ENCODE measurements at regions not wholly inside any gene's neighbourhood (a gene's known extent, or its start where the extent isn't known, plus 50 kb on each side); places are given as distances from the start of the nearest gene placed in this dataset.
A peak's percentile ranks its signal among the peaks of the same experiment; 100 is the strongest.

GRCh38 chr7:121562259-121562658 lies 166.2 kb upstream of the FAM3C start:
- POLR2A ChIA-PET, result no interaction called here
- Mint-ChIP-seq H3K4me1 (ENCODE audit: insufficient read depth, unreplicated experiment) (no peaks in the 10 kb centered on the region), H3K9me3 (ENCODE audit: unreplicated experiment) (no peaks in the 10 kb centered on the region), H3K4me3 (ENCODE audit: unreplicated experiment) (no peak overlapping the region), H3K36me3 (ENCODE audit: insufficient read depth, unreplicated experiment) (no peaks in the 10 kb centered on the region), H3K27me3 (ENCODE audit: insufficient read depth, unreplicated experiment) (no peaks in the 10 kb centered on the region), H3K27ac (ENCODE audit: low read depth, unreplicated experiment) (no peak overlapping the region)
- TF ChIP-seq, protein P1, sequence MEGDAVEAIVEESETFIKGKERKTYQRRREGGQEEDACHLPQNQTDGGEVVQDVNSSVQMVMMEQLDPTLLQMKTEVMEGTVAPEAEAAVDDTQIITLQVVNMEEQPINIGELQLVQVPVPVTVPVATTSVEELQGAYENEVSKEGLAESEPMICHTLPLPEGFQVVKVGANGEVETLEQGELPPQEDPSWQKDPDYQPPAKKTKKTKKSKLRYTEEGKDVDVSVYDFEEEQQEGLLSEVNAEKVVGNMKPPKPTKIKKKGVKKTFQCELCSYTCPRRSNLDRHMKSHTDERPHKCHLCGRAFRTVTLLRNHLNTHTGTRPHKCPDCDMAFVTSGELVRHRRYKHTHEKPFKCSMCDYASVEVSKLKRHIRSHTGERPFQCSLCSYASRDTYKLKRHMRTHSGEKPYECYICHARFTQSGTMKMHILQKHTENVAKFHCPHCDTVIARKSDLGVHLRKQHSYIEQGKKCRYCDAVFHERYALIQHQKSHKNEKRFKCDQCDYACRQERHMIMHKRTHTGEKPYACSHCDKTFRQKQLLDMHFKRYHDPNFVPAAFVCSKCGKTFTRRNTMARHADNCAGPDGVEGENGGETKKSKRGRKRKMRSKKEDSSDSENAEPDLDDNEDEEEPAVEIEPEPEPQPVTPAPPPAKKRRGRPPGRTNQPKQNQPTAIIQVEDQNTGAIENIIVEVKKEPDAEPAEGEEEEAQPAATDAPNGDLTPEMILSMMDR (IDR thresholded peaks at IDR 0.05; ENCODE audit: unreplicated experiment), result no peak
- no peak for DNase-seq (ENCODE audit: unreplicated experiment)
- intact Hi-C loops (cut with micrococcal nuclease), result no loop called here
- CTCF ChIA-PET, result no interaction called here
- BruUV-seq (replicated peaks), result no TSS peak

GRCh38 chr7:121561717-121562116 lies 165.6 kb upstream of the FAM3C start:
- TF ChIP-seq, protein P1 (IDR thresholded peaks at IDR 0.05; ENCODE audit: unreplicated experiment), result no peak
- ChIA-PET POLR2A (no interaction called here), CTCF (interaction anchor here (0.6 to 1.5 kb wide), 3 partner anchors 261 to 435 kb away, joined by 3 to 5 read pairs (median 3); no protein-coding TSS in a partner anchor)
- peak; percentile 21 for DNase-seq (ENCODE audit: unreplicated experiment)
- BruUV-seq (replicated peaks), result no TSS peak
- Mint-ChIP-seq H3K4me3 (ENCODE audit: unreplicated experiment) (no peak overlapping the region), H3K36me3 (ENCODE audit: insufficient read depth, unreplicated experiment) (no peaks in the 10 kb centered on the region), H3K27ac (ENCODE audit: low read depth, unreplicated experiment) (no peak overlapping the region), H3K27me3 (ENCODE audit: insufficient read depth, unreplicated experiment) (no peaks in the 10 kb centered on the region), H3K9me3 (ENCODE audit: unreplicated experiment) (no peaks in the 10 kb centered on the region), H3K4me1 (ENCODE audit: insufficient read depth, unreplicated experiment) (no peaks in the 10 kb centered on the region)
- intact Hi-C loops (cut with micrococcal nuclease), result no loop called here

- H3K27ac Mint-ChIP-seq (ENCODE audit: low read depth, unreplicated experiment), result no peak overlapping the region
- ChIA-PET POLR2A (interaction anchor here (0.6 kb wide), 2 partner anchors 40 to 257 kb away, joined by 3 to 4 read pairs; no protein-coding TSS in a partner anchor), CTCF (interaction anchor here (0.6 to 3.0 kb wide), 8 partner anchors 9 to 436 kb away, joined by 3 to 14 read pairs (median 4); no protein-coding TSS in a partner anchor)
- intact Hi-C loops (cut with micrococcal nuclease), result no loop called here
- no peaks in the 10 kb centered on the region for H3K4me1 Mint-ChIP-seq (ENCODE audit: insufficient read depth, unreplicated experiment)
- BruUV-seq (replicated peaks), result no TSS peak
- H3K4me3 Mint-ChIP-seq (ENCODE audit: unreplicated experiment), result no peak overlapping the region
- H3K9me3 Mint-ChIP-seq (ENCODE audit: unreplicated experiment), result no peaks in the 10 kb centered on the region
- H3K36me3 Mint-ChIP-seq (ENCODE audit: insufficient read depth, unreplicated experiment), result no peaks in the 10 kb centered on the region
- DNase-seq (ENCODE audit: unreplicated experiment), result no peak
- TF ChIP-seq, protein P1 (IDR thresholded peaks at IDR 0.05; ENCODE audit: unreplicated experiment), result no peak
- H3K27me3 Mint-ChIP-seq (ENCODE audit: insufficient read depth, unreplicated experiment), result no peaks in the 10 kb centered on the region
These were observed 164.3 kb upstream of the FAM3C start for GRCh38 chr7:121560267-121560990.

- H3K4me3 Mint-ChIP-seq (ENCODE audit: unreplicated experiment), result no peak overlapping the region
- H3K9me3 Mint-ChIP-seq (ENCODE audit: unreplicated experiment), result no peaks in the 10 kb centered on the region
- no peak overlapping the region for H3K27ac Mint-ChIP-seq (ENCODE audit: low read depth, unreplicated experiment)
- CTCF ChIA-PET, result interaction anchor here (0.7 to 3.0 kb wide), 6 partner anchors 18 to 511 kb away, joined by 3 to 14 read pairs (median 4); no protein-coding TSS in a partner anchor
- no peaks in the 10 kb centered on the region for H3K27me3 Mint-ChIP-seq (ENCODE audit: insufficient read depth, unreplicated experiment)
- POLR2A ChIA-PET, result no interaction called here
- TF ChIP-seq, protein P1 (IDR thresholded peaks at IDR 0.05; ENCODE audit: unreplicated experiment), result no peak
- no peaks in the 10 kb centered on the region for H3K4me1 Mint-ChIP-seq (ENCODE audit: insufficient read depth, unreplicated experiment)
- intact Hi-C loops (cut with micrococcal nuclease), result no loop called here
- H3K36me3 Mint-ChIP-seq (ENCODE audit: insufficient read depth, unreplicated experiment), result no peaks in the 10 kb centered on the region
- DNase-seq (ENCODE audit: unreplicated experiment), result no peak
- BruUV-seq (replicated peaks), result no TSS peak
These were observed 162.2 kb upstream of the FAM3C start for GRCh38 chr7:121558288-121558687.
